ENCODE measurements at regions not wholly inside any gene's neighbourhood (a gene's known extent, or its start where the extent isn't known, plus 50 kb on each side); places are given as distances from the start of the nearest gene placed in this dataset.

DNA sequence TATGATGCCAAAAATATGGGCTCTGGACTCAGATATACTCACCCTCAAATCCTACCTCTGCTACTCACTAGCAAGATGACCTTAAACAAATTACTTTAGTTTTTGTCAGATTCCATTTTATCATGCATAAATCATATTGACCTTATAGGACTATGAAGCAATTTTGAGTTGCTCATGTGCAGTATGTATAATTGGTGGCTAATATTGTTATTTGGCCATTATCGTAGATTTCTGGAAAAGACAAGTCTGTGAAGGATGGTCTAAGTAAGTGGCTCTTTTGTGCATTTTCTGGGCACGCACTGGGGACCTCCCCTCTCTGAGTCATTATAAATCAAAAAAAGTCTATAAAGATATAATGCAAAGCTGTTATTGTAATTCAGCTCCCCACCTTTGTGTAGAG is 393.0 kb downstream of the FGF10 start:
- no peak for DNase-seq (ENCODE audit: low spot score)
- Histone ChIP-seq H3K9me3 (no peaks in the 10 kb centered on the region), H3K4me3 (no peak overlapping the region), H3K36me3 (no peaks in the 10 kb centered on the region), H3K4me1 (replicated peaks) (no peaks in the 10 kb centered on the region), H3K27ac (no peak overlapping the region), H3K27me3 (replicated peaks; ENCODE audit: insufficient read depth) (no peaks in the 10 kb centered on the region)
- intact Hi-C loops (cut with DNase I): no loop called here
- 95% methylated on average over 2 of the region's 2 CpGs for WGBS
- TF ChIP-seq POLR2A (IDR thresholded peaks at IDR 0.05) (no peak), POLR2AphosphoS5 (IDR thresholded peaks at IDR 0.05) (no peak)
- TF ChIP-seq, protein P1, sequence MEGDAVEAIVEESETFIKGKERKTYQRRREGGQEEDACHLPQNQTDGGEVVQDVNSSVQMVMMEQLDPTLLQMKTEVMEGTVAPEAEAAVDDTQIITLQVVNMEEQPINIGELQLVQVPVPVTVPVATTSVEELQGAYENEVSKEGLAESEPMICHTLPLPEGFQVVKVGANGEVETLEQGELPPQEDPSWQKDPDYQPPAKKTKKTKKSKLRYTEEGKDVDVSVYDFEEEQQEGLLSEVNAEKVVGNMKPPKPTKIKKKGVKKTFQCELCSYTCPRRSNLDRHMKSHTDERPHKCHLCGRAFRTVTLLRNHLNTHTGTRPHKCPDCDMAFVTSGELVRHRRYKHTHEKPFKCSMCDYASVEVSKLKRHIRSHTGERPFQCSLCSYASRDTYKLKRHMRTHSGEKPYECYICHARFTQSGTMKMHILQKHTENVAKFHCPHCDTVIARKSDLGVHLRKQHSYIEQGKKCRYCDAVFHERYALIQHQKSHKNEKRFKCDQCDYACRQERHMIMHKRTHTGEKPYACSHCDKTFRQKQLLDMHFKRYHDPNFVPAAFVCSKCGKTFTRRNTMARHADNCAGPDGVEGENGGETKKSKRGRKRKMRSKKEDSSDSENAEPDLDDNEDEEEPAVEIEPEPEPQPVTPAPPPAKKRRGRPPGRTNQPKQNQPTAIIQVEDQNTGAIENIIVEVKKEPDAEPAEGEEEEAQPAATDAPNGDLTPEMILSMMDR (IDR thresholded peaks at IDR 0.05): no peak

DNA sequence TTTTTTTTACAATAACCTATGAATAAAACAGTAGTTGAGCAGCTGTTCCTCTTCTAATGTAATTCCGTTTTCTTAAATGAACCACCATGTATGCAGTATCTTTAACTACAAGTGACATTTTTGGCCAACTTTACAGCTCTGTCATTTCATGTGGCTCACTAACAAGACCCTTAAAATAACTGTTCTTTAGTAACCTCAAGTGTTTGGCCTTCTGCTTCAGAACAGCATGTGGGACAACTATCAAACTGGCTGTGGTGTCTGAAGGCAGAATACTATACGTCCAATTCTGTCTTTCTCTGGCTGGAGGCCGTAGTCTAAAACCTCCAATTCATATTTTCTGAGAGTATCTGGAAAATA is 391.4 kb downstream of the NNT start:
- Histone ChIP-seq H3K4me3 (no peak overlapping the region), H3K4me1 (replicated peaks) (no peaks in the 10 kb centered on the region), H3K27ac (no peak overlapping the region), H3K9me3 (no peaks in the 10 kb centered on the region), H3K36me3 (no peaks in the 10 kb centered on the region), H3K27me3 (replicated peaks; ENCODE audit: insufficient read depth) (no peaks in the 10 kb centered on the region)
- WGBS: 84% methylated on average over 3 of the region's 3 CpGs
- DNase-seq (ENCODE audit: low spot score): no peak
- TF ChIP-seq, protein P1 (IDR thresholded peaks at IDR 0.05): no peak
- intact Hi-C loops (cut with DNase I): no loop called here

DNA sequence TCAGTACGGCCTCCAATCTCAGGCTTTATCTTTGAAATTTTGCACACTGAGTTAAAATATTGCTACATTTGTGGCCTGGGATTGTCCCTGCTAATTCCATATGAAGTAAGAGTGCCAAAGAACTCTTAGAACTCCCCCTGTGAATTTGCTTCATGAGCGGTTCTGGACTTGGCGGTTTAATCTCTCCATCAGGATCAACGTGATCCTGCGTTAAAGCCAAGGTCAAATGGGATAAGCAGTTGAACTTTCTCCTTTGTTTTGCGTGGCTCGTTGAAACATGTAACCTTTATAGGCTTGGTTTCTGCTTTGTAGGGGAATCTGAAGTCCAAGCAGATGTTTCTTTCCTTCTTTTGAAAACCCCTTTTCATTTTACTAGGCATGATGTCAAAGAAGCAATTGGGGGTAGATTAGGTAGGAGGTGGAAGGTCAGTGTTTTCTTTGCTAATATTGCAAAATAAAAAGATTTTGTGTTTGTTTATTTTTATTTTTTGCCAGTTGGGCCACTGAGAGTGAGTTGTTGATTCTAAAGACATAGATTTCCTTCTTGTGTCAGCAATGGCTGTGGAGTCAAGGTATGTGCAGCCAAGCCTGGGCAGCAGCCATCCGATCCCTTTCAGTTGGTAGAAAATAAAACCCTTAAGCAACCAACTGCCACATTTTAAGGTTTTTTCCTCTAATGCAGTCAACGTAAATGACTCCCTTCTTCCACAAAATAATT is 390.8 kb downstream of the NNT start:
- Histone ChIP-seq H3K27me3 (replicated peaks; ENCODE audit: insufficient read depth) (no peaks in the 10 kb centered on the region), H3K36me3 (no peaks in the 10 kb centered on the region), H3K27ac (no peak overlapping the region), H3K4me1 (replicated peaks) (no peaks in the 10 kb centered on the region), H3K4me3 (no peak overlapping the region), H3K9me3 (no peaks in the 10 kb centered on the region)
- TF ChIP-seq POLR2A (IDR thresholded peaks at IDR 0.05): no peak
- TF ChIP-seq, protein P1 (IDR thresholded peaks at IDR 0.05): no peak
- TF ChIP-seq POLR2AphosphoS5 (IDR thresholded peaks at IDR 0.05): no peak
- WGBS: 50% methylated on average over 9 of the region's 9 CpGs
- DNase-seq (ENCODE audit: low spot score): no peak
- intact Hi-C loops (cut with DNase I): no loop called here

DNA sequence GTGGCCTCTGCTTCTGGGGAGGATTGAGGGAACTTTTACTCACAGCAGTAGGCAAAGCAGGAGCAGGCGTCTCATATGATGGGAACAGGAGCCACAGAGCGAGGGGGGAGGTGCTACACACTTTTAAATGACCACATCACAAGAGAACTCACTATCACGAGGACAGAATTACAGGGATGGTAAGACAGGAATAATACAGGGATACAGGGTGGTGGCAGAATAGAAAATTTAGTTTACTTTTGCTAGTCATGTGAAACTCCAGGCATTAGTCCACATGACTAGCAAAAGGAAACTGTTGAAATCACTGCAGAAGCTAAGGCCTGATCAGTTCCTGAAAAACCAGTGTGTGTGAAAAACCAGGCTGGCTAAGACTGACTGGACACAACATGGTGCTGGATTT is 382.4 kb downstream of the NNT start:
- Histone ChIP-seq H3K27ac (no peak overlapping the region), H3K9me3 (no peaks in the 10 kb centered on the region), H3K36me3 (no peaks in the 10 kb centered on the region), H3K27me3 (replicated peaks; ENCODE audit: insufficient read depth) (no peaks in the 10 kb centered on the region), H3K4me3 (no peak overlapping the region), H3K4me1 (replicated peaks) (no peaks in the 10 kb centered on the region)
- intact Hi-C loops (cut with DNase I): no loop called here
- no peak for DNase-seq (ENCODE audit: low spot score)
- 62% methylated on average over 3 of the region's 3 CpGs for WGBS
- TF ChIP-seq, protein P1 (IDR thresholded peaks at IDR 0.05): no peak
- TF ChIP-seq POLR2A (IDR thresholded peaks at IDR 0.05): no peak
- no peak for TF ChIP-seq POLR2AphosphoS5 (IDR thresholded peaks at IDR 0.05)

DNA sequence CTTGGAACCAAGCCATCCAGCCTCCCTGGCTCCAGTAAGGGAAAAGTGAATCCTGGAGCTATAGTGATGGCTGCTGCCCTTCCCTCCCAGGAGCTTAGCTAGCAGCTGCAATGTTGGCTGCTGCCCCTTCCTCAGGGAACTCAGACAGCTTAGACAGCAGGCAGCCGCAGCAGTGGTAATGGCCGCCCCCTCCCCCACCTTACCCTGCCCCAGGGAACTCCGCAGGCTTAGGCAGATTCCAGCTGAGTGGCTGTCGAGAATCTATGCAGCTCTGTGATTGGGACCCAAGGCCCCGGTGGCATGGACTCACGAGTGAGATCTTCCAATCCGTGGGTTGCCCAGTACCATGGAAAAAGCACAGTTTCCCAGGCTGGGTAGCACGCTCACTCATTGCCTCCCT is 378.6 kb downstream of the NNT start:
- no peak for TF ChIP-seq POLR2AphosphoS5 (IDR thresholded peaks at IDR 0.05)
- TF ChIP-seq, protein P1 (IDR thresholded peaks at IDR 0.05): no peak
- no peak for TF ChIP-seq POLR2A (IDR thresholded peaks at IDR 0.05)
- WGBS: 91% methylated on average over 6 of the region's 8 CpGs
- Histone ChIP-seq H3K9me3 (no peaks in the 10 kb centered on the region), H3K4me3 (no peak overlapping the region), H3K36me3 (no peaks in the 10 kb centered on the region), H3K27me3 (replicated peaks; ENCODE audit: insufficient read depth) (no peaks in the 10 kb centered on the region), H3K4me1 (replicated peaks) (no peaks in the 10 kb centered on the region), H3K27ac (no peak overlapping the region)
- intact Hi-C loops (cut with DNase I): no loop called here
- no peak for DNase-seq (ENCODE audit: low spot score)
